ENCODE measurements at regions not wholly inside any gene's neighbourhood (a gene's known extent, or its start where the extent isn't known, plus 50 kb on each side); places are given as distances from the start of the nearest gene placed in this dataset.
"Not testable (repeated sequence)": the region's sequence is repeated elsewhere in the genome, so short reads cannot be mapped to it uniquely, and the experiment has no call there.

DNA sequence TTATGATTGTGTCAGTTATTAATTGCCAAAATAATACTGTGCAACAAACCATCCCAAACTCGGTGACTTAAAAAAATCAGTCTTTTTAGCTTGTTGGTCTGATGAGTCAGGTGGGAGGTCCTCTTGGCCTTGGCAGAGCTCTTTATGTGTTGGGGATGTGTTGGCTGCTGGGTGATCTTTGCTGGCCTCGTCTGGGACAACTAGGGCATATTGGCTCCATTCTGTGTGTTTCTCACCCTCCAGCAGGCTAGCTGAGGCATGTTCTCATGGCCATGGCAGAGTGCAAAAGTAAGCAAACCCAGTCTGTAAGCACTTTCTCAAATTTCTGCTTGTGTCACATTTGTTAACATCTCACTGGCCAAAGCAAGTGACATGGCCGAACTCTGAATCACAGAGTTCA is 251.6 kb downstream of the RPLP1 start:
- ATAC-seq (no peak), DNase-seq (ENCODE audit: low spot score) (no peak)

DNA sequence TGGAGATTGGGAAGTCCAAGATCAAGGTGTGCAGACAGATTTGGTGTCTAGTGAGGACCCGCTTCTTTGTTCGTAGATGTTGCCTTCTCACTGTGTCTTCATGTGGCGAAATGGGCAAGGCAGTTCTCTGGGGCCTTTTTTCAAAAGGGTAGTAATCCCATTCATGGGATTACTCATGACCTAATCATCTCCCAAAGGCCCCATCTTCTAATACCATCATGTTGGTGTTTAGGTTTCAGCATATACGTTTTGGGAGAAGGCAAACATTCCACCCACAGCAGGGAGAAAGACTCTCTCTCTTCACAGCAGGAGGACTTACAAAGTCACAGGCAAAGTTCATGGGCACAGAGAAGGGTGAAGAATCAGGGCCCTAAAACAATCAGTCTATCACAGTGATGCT is 252.1 kb downstream of the RPLP1 start:
- ATAC-seq (no peak), DNase-seq (ENCODE audit: low spot score) (no peak)

DNA sequence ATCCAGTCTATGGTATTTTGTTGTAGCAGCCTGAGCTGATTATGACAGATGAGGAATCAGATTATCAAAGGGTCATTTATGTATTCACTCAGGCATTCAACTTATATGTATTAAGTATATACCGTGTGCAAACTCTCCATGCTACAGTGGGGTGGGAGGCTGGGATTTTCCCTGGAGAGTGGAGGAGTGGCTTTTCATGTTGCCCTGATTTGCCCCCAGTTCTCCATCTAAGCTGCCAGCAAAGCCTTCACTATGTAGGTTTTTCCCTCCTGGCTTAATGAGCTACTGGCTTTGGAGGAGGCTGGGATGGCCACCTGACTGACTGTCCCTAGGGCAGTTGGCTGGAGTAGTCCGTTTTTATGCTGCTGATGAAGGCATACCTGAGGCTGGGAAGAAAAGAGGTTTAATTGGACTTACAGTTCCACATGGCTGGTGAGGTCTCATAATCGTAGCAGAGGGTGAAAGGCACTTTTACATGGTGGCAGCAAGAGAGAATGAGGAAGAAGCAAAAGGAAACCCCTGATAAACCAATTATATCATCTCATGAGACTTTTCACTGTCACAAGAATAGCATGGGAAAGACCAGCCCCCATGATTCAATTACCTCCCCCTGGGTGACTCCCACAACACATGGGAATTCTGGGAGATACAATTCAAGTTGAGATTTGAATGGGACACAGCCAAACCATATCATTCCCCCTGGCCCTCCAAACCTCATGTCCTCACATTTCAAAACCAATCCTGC is 253.9 kb downstream of the RPLP1 start:
- DNase-seq (ENCODE audit: low spot score), result no peak
- no peak for ATAC-seq

DNA sequence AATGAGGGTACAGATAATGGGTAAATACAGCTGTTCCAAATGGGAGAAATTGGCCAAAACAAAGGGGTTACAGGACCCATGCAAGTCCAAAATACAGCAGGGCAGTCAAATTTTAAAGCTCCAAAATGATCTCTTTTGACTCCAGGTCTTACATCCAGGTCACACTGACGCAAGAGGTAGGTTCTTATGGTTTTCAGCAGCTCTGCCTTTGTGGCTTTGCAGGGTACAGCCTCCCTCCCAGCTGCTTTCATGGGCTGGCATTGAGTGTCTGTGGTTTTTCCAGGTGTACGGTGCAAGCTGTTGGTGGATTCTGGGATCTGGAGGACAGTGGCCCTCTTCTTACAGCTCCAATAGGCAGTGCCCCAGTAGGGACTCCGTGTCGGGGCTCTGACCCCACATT is 254.6 kb downstream of the RPLP1 start:
- DNase-seq (ENCODE audit: low spot score); ATAC-seq: not testable (repeated sequence)

DNA sequence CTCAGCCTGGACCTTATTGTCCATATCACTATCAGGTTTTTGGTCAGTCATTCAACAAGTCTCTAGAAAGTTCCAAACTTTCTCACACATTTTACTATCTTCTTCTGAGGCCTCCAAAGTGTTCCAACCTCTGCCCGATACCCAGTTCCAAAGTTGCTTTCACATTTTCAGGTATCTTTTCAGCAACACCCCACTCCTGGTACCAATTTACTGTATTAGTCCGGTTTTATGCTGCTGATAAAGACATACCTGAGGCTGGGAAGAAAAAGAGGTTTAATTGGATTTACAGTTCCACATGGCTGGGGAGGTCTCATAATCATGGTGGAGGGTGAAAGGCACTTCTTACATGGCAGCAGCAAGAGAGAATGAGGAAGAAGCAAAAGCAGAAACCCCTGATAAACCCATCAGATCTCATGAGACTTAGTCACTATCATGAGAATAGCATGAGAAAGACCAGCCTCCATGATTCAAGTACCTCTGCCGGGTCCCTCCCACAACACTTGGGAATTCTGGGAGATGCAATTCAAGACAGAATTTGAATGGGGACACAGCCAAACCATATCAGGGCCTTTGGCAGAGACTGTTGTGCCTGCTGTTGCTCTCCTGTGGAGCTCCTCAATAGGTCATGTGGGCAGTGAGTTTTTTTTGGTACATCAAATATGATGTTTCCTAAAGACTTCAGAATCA is 256.0 kb downstream of the RPLP1 start:
- not testable (repeated sequence) for ATAC-seq; DNase-seq (ENCODE audit: low spot score)

- DNase-seq (ENCODE audit: low spot score) (no peak), ATAC-seq (peak; percentile 63)
Observed at GRCh38 chr15:69712991-69713390, 260.4 kb downstream of the RPLP1 start.

DNA sequence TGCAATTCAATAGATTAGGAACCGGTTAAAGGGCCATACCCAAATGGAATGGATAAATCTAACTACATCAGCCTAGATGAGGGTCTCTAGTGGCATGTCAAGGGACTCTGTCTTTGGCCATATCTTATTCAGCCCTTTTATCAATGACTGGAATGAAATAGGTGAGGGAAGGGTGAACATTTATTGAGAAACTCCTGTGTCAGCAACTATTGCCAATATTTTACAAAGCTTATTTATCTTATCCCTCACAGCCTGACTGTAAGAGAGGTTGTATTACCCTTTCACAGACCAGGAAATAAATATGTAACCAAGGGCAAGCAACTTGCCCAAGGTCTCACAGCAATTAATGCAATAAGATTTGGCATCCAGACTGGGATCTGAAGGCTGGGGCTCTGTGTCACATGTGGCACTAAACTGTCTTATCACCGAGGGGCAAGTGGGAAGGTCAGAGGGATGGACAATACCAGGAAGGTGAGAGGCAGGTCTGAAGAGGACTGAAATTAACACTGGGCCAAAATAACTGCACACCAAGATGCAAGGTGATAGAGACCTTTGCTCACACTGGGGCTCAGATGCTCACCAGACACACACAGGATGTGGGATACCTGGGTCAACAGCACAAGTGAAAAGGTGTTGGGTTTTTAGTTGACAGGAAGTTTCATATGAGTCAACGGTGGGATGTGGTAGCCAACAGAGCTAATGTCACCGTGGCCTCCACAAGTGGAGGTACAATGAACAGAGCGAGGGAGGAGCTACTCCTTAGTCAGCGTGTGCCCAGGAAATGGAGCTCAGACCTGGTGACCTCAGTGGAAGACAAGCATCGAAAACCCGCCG is 261.3 kb downstream of the RPLP1 start:
- DNase-seq (ENCODE audit: low spot score) (no peak), ATAC-seq (no peak)

- ATAC-seq, result no peak
- DNase-seq (ENCODE audit: low spot score), result no peak
Observed at GRCh38 chr15:69715210-69715609, 262.6 kb downstream of the RPLP1 start.

GRCh38 chr15:69718436-69718835 is 265.8 kb downstream of the RPLP1 start:
- ATAC-seq, result no peak

DNA sequence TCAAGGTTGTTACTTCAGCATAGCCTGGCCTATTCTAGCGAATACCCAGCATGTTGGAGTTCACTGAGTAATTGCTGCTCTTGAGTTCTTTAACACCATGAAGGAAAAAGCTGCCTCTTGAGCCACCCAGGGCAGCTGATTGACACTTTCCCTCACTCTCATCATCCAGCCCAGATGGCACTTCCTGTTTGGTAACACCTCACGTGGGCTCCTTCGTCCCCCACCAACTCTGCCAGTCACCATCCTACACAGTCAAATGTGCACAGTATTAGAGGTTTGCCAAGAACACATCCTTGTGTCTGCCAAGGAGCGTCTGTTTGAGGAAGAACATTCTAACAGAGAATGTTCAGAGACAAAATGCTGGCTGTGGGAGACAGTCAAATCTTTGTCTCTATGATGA is 266.3 kb downstream of the RPLP1 start:
- no peak for ATAC-seq

More at GRCh38 chr15:69718436-69718835, 265.8 kb downstream of the RPLP1 start:
- no peak for DNase-seq (ENCODE audit: low spot score)

DNA sequence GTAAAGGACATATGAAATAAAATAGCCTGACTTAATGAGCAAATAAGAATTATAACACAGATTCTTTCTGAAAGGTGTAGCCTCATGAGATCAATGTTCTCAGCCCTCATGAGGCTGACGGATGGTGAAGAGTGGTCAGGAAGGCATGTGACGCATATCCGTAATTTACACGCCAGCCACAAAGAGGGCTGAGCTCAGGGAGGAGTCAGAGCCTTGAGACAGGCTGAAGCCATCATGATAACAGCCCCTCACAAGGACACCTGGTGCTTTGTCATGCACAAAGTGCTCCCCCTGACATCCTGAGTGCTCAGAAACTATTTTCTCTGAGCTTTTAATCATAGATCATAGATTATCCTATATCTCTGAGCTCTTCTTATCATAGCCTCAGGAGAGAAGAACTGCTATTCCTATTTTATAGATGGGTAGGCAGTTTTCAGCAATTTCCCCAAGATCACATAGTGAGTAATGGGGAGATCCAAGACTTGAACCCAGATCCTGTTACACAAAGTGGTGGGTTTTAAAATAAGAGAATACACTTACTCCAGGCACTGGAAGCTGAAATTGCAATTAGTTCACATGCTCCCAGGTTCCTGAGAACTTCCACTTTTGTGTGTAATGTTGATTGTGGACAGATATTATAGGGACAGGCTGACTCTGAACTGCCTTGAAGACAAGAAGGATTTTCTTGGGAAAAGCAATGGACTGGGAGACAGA is 267.1 kb downstream of the RPLP1 start:
- DNase-seq (ENCODE audit: low spot score) (no peak), ATAC-seq (peak; percentile 15)

More for the DNA sequence above, 266.3 kb downstream of the RPLP1 start:
- DNase-seq (ENCODE audit: low spot score), result no peak

DNA sequence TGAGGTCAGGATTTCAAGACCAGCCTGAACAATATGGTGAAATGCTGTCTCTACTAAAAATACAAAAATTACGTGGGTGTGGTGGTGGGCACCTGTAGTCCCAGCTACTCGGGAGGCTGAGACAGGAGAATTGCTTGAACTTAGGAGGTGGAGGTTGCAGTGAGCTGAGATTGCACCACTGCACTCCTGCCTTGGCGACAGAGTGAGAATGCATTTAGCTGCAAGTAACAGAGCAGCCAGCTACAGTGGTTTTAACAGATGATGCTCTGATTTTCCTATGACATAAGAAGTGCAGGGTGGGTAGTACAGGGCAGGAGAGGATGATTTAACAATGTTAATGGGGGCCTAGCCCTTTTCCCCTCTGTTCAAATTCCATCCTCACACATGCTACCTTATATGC is 267.9 kb downstream of the RPLP1 start:
- DNase-seq (ENCODE audit: low spot score), result no peak

GRCh38 chr15:69722924-69723323 is 270.3 kb downstream of the RPLP1 start:
- ATAC-seq (no peak), DNase-seq (ENCODE audit: low spot score) (no peak)

More for the DNA sequence above, 267.9 kb downstream of the RPLP1 start:
- no peak for ATAC-seq

GRCh38 chr15:69723404-69724096 is 270.9 kb downstream of the RPLP1 start:
- ATAC-seq (no peak), DNase-seq (ENCODE audit: low spot score) (no peak)

DNA sequence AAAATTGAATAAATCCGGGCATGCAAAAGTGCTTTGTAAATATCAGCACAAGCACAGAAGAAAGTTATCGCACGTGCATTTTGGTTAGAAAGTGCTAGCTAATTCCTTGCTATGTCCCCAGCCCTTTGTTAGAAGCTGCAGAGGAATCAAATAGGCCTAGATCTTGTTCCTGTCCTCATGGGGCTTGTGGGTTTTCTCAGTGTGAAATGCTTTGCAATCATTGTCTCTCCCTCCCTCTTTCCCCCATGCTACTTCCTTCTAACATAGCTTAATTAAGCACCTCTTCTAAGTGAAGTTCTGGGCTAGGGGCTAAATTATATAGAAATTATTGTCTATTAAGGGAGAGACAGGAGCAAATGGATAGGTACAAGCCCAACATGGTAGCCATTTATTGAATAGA is 271.7 kb downstream of the RPLP1 start:
- DNase-seq (ENCODE audit: low spot score) (no peak), ATAC-seq (no peak)

GRCh38 chr15:69725275-69725674 is 272.7 kb downstream of the RPLP1 start:
- DNase-seq (ENCODE audit: low spot score) (no peak), ATAC-seq (no peak)

- DNase-seq (ENCODE audit: low spot score) (no peak), ATAC-seq (peak; percentile 54)
Observed at GRCh38 chr15:69725957-69726356, 273.3 kb downstream of the RPLP1 start.

GRCh38 chr15:69727121-69727924 is 274.7 kb downstream of the RPLP1 start:
- no peak for ATAC-seq
- DNase-seq (ENCODE audit: low spot score), result no peak

DNA sequence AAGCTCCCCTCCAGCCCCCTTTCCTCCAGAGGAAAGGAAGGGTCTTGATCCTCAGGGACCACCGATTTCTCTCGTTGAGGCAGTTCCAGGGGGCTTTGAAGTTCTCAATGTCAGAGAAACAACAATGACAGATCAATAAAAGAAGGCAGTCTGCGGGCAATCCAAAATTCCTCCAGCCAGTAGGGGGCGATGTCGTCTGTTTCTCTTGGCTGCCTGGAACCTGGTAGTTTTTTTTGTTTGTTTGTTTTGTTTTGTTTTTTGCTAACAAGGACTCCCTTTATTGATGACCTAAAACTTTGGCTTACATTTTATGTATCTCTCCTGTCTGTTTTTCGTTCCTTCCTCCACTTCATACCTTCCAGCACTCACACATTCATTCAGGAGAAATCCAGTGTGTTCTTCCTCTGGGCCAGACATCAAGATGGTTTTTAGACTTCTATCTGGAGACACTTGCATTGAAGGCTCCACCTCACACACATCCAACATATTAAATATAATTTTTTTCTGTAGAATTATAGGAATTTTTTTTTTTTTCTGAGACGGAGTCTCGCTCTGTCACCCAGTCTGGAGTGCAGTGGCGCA is 276.6 kb downstream of the RPLP1 start:
- ATAC-seq (peak; percentile 45), DNase-seq (ENCODE audit: low spot score) (no peak)

All from left lobe of liver (tissue), 2 donors.